ENCODE measurements at regions not wholly inside any gene's neighbourhood (a gene's known extent, or its start where the extent isn't known, plus 50 kb on each side); places are given as distances from the start of the nearest gene placed in this dataset.

DNA sequence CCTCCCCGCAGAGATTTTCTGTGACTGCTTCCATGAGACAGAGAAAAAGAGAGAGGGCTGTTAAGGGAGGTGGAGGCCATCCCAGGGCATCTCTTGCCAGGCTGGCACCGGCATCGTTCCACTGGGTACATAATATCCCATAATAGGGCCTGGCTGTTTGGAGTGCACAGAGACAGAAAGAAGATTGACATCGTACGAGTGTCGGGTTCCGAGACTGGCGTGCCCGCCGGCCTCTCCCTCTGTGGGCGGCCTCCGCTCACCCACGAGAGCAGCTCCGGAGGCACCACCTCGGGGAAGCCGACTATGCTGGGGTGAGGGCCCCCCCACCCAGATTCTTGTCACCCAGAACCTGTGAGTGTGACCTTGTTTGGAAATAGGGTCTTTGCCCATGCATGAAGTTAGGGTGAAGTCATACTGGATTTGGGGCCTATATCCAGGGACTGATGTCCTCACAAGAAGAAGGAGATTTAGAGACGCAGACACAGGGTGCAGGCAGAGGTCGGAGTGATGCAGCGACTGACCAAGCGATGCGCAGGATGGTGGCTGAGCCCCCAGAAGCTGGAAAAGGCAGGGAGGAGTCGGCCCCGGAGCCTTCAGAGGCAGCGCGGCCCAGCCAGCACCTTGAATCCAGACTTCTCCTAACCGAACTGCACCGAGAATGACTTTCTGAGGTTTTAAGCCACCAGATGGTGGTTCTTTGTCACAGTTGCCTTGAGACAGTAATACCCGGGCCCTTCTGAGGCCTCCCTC is 101.8 kb upstream of the CIBAR2 start:
- TF ChIP-seq, protein P1, sequence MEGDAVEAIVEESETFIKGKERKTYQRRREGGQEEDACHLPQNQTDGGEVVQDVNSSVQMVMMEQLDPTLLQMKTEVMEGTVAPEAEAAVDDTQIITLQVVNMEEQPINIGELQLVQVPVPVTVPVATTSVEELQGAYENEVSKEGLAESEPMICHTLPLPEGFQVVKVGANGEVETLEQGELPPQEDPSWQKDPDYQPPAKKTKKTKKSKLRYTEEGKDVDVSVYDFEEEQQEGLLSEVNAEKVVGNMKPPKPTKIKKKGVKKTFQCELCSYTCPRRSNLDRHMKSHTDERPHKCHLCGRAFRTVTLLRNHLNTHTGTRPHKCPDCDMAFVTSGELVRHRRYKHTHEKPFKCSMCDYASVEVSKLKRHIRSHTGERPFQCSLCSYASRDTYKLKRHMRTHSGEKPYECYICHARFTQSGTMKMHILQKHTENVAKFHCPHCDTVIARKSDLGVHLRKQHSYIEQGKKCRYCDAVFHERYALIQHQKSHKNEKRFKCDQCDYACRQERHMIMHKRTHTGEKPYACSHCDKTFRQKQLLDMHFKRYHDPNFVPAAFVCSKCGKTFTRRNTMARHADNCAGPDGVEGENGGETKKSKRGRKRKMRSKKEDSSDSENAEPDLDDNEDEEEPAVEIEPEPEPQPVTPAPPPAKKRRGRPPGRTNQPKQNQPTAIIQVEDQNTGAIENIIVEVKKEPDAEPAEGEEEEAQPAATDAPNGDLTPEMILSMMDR (IDR thresholded peaks at IDR 0.05; ENCODE audit: low read depth, low read length) = no peak
- no peak for TF ChIP-seq EZH2phosphoT487 (IDR thresholded peaks at IDR 0.05; ENCODE audit: low read depth)
